WTC11 (cell line): ENCODE measurements at regions not wholly inside any gene's neighbourhood (a gene's known extent, or its start where the extent isn't known, plus 50 kb on each side); places are given as distances from the start of the nearest gene placed in this dataset.

ENCODE experiments used
- ATAC-seq: fragments of 200-7000 bp; cut with Tn5 transposase; 2 replicates; pipeline ENCODE4 v1.10.0; 2021; ENCODE audit warnings: mild to moderate bottlenecking, moderate library complexity
- CTCF ChIA-PET: fragments of 300-600 bp; sonication (Branson Sonifier 250); formaldehyde crosslinking; loops from one replicate; lab custom pipeline; 2021; ENCODE audit warnings: antibody characterized with exemption; lab: Charles Lee
- POLR2A ChIA-PET: fragments of 350-600 bp; sonication (Branson Sonifier 250); formaldehyde crosslinking; loops from one replicate; lab custom pipeline; 2021; ENCODE audit warnings: antibody characterized with exemption; lab: Charles Lee
- DNase-seq: peaks from one replicate; pipeline ENCODE4 v3.0.0; 2021; ENCODE audit warnings: low spot score
- H3K27ac Mint-ChIP-seq: 2 replicates; pipeline ENCODE4 v1.8.0; 2021; ENCODE audit warnings: mixed read lengths
- H3K27me3 Mint-ChIP-seq: 2 replicates; pipeline ENCODE4 v1.8.0; 2021; ENCODE audit warnings: low read depth, mild to moderate bottlenecking, moderate library complexity, mixed read lengths
- H3K36me3 Mint-ChIP-seq: 2 replicates; pipeline ENCODE4 v1.8.0; 2021; ENCODE audit warnings: mixed read lengths
- H3K4me1 Mint-ChIP-seq: 2 replicates; pipeline ENCODE4 v1.8.0; 2022; ENCODE audit warnings: mixed read lengths
- H3K4me3 Mint-ChIP-seq: 2 replicates; pipeline ENCODE4 v1.8.0; 2021; ENCODE audit warnings: mild to moderate bottlenecking, moderate library complexity, mixed read lengths
- H3K9me3 Mint-ChIP-seq: 2 replicates; pipeline ENCODE4 v1.8.0; 2021; ENCODE audit warnings: mixed read lengths
- E2F1 ChIP-seq: sonication (generic); formaldehyde crosslinking; IDR thresholded peaks from 2 replicates; pipeline ENCODE4 v1.8.0; 2022; ENCODE audit warnings: mild to moderate bottlenecking, missing genetic modification reagents
- IRF2 ChIP-seq: sonication (generic); formaldehyde crosslinking; IDR thresholded peaks from 2 replicates; pipeline ENCODE4 v1.8.0; 2022; ENCODE audit warnings: low read depth, missing genetic modification reagents, borderline replicate concordance
- MYBL2 ChIP-seq: sonication (generic); formaldehyde crosslinking; IDR thresholded peaks from 2 replicates; pipeline ENCODE4 v1.8.1; 2023; ENCODE audit warnings: mild to moderate bottlenecking, moderate library complexity, missing genetic modification reagents
- SMAD3 ChIP-seq: sonication (generic); formaldehyde crosslinking; IDR thresholded peaks from 2 replicates; pipeline ENCODE4 v1.8.0; 2022; ENCODE audit warnings: missing genetic modification reagents, mild to moderate bottlenecking, borderline replicate concordance
- TP53 ChIP-seq: sonication (generic); formaldehyde crosslinking; IDR thresholded peaks from 2 replicates; pipeline ENCODE4 v1.8.1; 2023; ENCODE audit warnings: mild to moderate bottlenecking, missing genetic modification reagents
- USF2 ChIP-seq: sonication (generic); formaldehyde crosslinking; IDR thresholded peaks from 2 replicates; pipeline ENCODE4 v1.8.1; 2023; ENCODE audit warnings: mild to moderate bottlenecking, missing genetic modification reagents, moderate library complexity
- ZNF121 ChIP-seq: sonication (generic); formaldehyde crosslinking; IDR thresholded peaks from 2 replicates; pipeline ENCODE4 v1.8.0; 2023; ENCODE audit warnings: missing genetic modification reagents
- ZNF416 ChIP-seq: fragments of 250-450 bp; sonication (Bioruptor Pico); IDR thresholded peaks from 2 replicates; pipeline ENCODE4 v1.9.0; 2021; ENCODE audit warnings: mild to moderate bottlenecking, inconsistent platforms
- ZNF425 ChIP-seq: fragments of 250-450 bp; sonication (Bioruptor Pico); conservative IDR thresholded peaks from 2 replicates; pipeline ENCODE4 v1.9.0; 2021; ENCODE audit warnings: mild to moderate bottlenecking
- ZNF532 ChIP-seq: fragments of 250-450 bp; sonication (Bioruptor Pico); IDR thresholded peaks from 2 replicates; pipeline ENCODE4 v1.9.0; 2021; ENCODE audit warnings: mild to moderate bottlenecking, borderline replicate concordance
- TF ChIP-seq, protein P1 (sequence below): sonication (generic); formaldehyde crosslinking; IDR thresholded peaks from 2 replicates; pipeline ENCODE4 v1.8.1; 2022; ENCODE audit warnings: low read depth, missing genetic modification reagents, borderline replicate concordance
- TF ChIP-seq, protein P2 (sequence below): sonication (generic); formaldehyde crosslinking; IDR thresholded peaks from 2 replicates; pipeline ENCODE4 v1.8.0; 2022; ENCODE audit warnings: mild to moderate bottlenecking, missing genetic modification reagents

- TF ChIP-seq ZNF532 (CRISPR knock-in tag) (no peak), IRF2 (no peak)
- TF ChIP-seq, protein P1, sequence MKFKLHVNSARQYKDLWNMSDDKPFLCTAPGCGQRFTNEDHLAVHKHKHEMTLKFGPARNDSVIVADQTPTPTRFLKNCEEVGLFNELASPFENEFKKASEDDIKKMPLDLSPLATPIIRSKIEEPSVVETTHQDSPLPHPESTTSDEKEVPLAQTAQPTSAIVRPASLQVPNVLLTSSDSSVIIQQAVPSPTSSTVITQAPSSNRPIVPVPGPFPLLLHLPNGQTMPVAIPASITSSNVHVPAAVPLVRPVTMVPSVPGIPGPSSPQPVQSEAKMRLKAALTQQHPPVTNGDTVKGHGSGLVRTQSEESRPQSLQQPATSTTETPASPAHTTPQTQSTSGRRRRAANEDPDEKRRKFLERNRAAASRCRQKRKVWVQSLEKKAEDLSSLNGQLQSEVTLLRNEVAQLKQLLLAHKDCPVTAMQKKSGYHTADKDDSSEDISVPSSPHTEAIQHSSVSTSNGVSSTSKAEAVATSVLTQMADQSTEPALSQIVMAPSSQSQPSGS (CRISPR knock-in tag) = no peak
These were observed 149.9 kb upstream of the BTG1 start (continued) for GRCh38 chr12:92295523-92295922.

DNA sequence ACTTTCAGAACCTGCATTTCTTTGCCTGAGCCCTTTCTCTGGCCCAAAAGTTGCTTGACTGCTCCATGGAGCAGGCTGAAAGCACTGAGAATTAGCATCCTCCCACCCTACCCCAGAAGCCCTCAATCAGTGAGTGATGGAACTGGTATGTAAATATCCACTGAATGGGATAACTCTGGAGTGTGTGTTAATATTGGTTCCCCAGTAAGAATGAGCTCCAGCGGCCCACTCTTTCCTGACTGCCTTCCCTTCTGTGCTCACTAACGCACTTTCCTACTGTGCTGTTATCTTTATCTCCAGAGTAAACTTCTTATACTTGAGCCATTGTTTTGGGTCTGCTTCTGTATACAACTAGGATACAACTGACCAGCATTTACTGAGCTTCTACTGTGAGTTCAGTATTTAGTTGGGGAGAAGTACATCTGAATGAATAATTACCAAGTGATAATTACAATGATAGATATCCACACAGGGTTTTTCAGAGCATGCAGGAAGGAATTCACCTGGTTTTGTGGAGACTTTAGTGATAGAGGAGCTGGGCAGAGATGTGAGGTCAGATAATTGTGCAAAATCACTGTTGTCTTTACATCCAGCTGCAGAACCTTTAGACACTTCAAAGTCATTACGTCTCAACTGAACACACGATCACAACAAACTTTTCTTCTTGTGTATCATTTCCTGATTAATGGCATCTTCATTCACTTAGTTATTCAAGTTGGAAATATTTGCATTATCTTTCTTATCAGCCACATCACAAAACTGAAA is 149.2 kb upstream of the BTG1 start:
- no peak for ATAC-seq
- no peak overlapping the region for H3K4me3 Mint-ChIP-seq
- no peaks in the 10 kb centered on the region for H3K36me3 Mint-ChIP-seq
- H3K4me1 Mint-ChIP-seq = 0 out of 2 replicates have a peak, but pooled peaks cover 7% of the 10 kb centered on the region
- H3K9me3 Mint-ChIP-seq = no peaks in the 10 kb centered on the region
- no peak overlapping the region for H3K27ac Mint-ChIP-seq
- TF ChIP-seq MYBL2 (no peak), SMAD3 (CRISPR knock-in tag) (no peak), ZNF121 (CRISPR knock-in tag) (no peak), TP53 (CRISPR knock-in tag) (no peak), ZNF416 (no peak), E2F1 (CRISPR knock-in tag) (no peak), USF2 (CRISPR knock-in tag) (no peak), ZNF425 (CRISPR knock-in tag) (no peak)
- TF ChIP-seq, protein P2, sequence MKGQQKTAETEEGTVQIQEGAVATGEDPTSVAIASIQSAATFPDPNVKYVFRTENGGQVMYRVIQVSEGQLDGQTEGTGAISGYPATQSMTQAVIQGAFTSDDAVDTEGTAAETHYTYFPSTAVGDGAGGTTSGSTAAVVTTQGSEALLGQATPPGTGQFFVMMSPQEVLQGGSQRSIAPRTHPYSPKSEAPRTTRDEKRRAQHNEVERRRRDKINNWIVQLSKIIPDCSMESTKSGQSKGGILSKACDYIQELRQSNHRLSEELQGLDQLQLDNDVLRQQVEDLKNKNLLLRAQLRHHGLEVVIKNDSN (CRISPR knock-in tag) = no peak
- ChIA-PET POLR2A (no interaction called here), CTCF (no interaction called here)
- no peak for DNase-seq
- H3K27me3 Mint-ChIP-seq = no peaks in the 10 kb centered on the region
